ENCODE measurements at regions not wholly inside any gene's neighbourhood (a gene's known extent, or its start where the extent isn't known, plus 50 kb on each side); places are given as distances from the start of the nearest gene placed in this dataset.

GRCh38 chr4:137425281-137425680 lies 107.0 kb downstream of the PCDH18 start:
- TF ChIP-seq, protein P1, sequence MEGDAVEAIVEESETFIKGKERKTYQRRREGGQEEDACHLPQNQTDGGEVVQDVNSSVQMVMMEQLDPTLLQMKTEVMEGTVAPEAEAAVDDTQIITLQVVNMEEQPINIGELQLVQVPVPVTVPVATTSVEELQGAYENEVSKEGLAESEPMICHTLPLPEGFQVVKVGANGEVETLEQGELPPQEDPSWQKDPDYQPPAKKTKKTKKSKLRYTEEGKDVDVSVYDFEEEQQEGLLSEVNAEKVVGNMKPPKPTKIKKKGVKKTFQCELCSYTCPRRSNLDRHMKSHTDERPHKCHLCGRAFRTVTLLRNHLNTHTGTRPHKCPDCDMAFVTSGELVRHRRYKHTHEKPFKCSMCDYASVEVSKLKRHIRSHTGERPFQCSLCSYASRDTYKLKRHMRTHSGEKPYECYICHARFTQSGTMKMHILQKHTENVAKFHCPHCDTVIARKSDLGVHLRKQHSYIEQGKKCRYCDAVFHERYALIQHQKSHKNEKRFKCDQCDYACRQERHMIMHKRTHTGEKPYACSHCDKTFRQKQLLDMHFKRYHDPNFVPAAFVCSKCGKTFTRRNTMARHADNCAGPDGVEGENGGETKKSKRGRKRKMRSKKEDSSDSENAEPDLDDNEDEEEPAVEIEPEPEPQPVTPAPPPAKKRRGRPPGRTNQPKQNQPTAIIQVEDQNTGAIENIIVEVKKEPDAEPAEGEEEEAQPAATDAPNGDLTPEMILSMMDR (IDR thresholded peaks at IDR 0.05) = no peak
- no peak for TF ChIP-seq POLR2AphosphoS5 (IDR thresholded peaks at IDR 0.05)

Data from stomach (tissue), 4 donors.